Fibroblast of lung (primary cell): ENCODE measurements at regions not wholly inside any gene's neighbourhood (a gene's known extent, or its start where the extent isn't known, plus 50 kb on each side); places are given as distances from the start of the nearest gene placed in this dataset.

Source experiments
- DNase-seq, 2 donors: peaks; one replicate each; pipeline versions ENCODE4 v3.0.0 to v3.0.0-alpha.2; 2010; ENCODE audit warnings: low read depth in 2 of 2
- H2AFZ ChIP-seq: 2 replicates; pipeline ENCODE4 v1.5.1; 2012; ENCODE audit warnings: low read length, control low read depth, inconsistent platforms
- H3K27ac ChIP-seq: 2 replicates; pipeline ENCODE4 v1.5.1; 2011; ENCODE audit warnings: low read length, control low read depth; ENCODE audit not compliant: insufficient read depth
- H3K27me3 ChIP-seq: 2 replicates; pipeline ENCODE4 v1.5.1; 2011; ENCODE audit warnings: mild to moderate bottlenecking, low read length; ENCODE audit not compliant: control insufficient read depth, insufficient read depth
- H3K36me3 ChIP-seq: 2 replicates; pipeline ENCODE4 v1.5.1; 2011; ENCODE audit warnings: low read length; ENCODE audit not compliant: control insufficient read depth, insufficient read depth
- H3K4me1 ChIP-seq: 2 replicates; pipeline ENCODE4 v1.5.1; 2011; ENCODE audit warnings: low read length; ENCODE audit not compliant: control insufficient read depth, insufficient read depth; ENCODE audit errors: extremely low read depth
- H3K4me2 ChIP-seq: 2 replicates; pipeline ENCODE4 v1.5.1; 2011; ENCODE audit warnings: low read length, control low read depth; ENCODE audit not compliant: insufficient read depth; ENCODE audit errors: extremely low read depth
- H3K4me3 ChIP-seq, 4 experiments: fragments of 200-600 bp in 1 of 4; sonication (generic) in 1 of 4; replicated peaks in 1 of 4; 2 replicates each; pipeline ENCODE4 v1.5.1; 2011 to 2016; ENCODE audit warnings: low read length in 4 of 4, low read depth in 3 of 4, mild to moderate bottlenecking in 3 of 4, control low read depth in 2 of 4, inconsistent platforms in 1 of 4, mixed read lengths in 1 of 4; ENCODE audit not compliant: insufficient read depth in 1 of 4; ENCODE audit errors: control extremely low read depth in 1 of 4
- H3K79me2 ChIP-seq: 2 replicates; pipeline ENCODE4 v1.5.1; 2012; ENCODE audit warnings: mild to moderate bottlenecking, low read length, inconsistent platforms; ENCODE audit not compliant: control insufficient read depth, insufficient read depth
- H3K9ac ChIP-seq: 2 replicates; pipeline ENCODE4 v1.5.1; 2011; ENCODE audit warnings: mild to moderate bottlenecking, low read length, control low read depth; ENCODE audit not compliant: insufficient read depth
- H3K9me3 ChIP-seq: 2 replicates; pipeline ENCODE4 v1.5.1; 2012; ENCODE audit warnings: low read depth, low read length; ENCODE audit not compliant: control insufficient read depth, insufficient read depth
- H4K20me1 ChIP-seq: 2 replicates; pipeline ENCODE4 v1.5.1; 2011; ENCODE audit warnings: low read length; ENCODE audit not compliant: control insufficient read depth, insufficient read depth; ENCODE audit errors: extremely low read depth
- EZH2 ChIP-seq: IDR thresholded peaks from 2 replicates; pipeline ENCODE4 v1.5.1; 2012; ENCODE audit warnings: low read length, control low read depth, mild to moderate bottlenecking; ENCODE audit errors: missing control alignments
- TF ChIP-seq, protein P1 (sequence below), 2 donors: IDR thresholded peaks in 1 of 2; conservative IDR thresholded peaks in 1 of 2; 1 replicate in 1 of 2; 2 replicates in 1 of 2; pipeline ENCODE4 v1.5.1; 2011 to 2012; ENCODE audit warnings: low read length in 2 of 2, control low read depth in 1 of 2, inconsistent platforms in 1 of 2, low read depth in 1 of 2, mild to moderate bottlenecking in 1 of 2

DNA sequence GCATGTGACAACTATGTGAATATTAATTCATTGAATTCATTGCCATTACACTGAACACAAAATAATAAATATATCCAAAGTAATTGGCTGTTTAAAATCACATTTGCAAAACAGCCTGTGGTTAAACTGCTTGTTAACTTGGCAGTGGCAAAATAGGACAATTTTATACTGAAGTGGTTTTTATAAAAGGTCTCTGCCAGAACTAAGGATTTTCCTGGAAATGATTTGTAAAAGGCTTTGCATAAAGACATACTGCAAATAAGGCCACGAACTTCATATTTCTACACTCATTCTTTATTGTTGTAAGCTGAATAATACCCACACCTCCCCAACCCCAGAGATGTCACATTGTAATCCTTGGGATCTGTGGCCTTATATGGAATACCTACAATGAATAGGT is 370.3 kb upstream of the RGMB start:
- no peak overlapping the region for H3K4me2 ChIP-seq
- no peaks in the 10 kb centered on the region for H3K9me3 ChIP-seq
- peaks cover 2% of the 10 kb centered on the region for H3K4me1 ChIP-seq
- DNase-seq, result peak in 1 of 2 donors; percentile 13
- no peak overlapping the region for H3K4me3 ChIP-seq
- H3K79me2 ChIP-seq, result no peaks in the 10 kb centered on the region
- no peak overlapping the region for H2AFZ ChIP-seq
- no peak overlapping the region for H3K9ac ChIP-seq
- H3K27me3 ChIP-seq, result no peaks in the 10 kb centered on the region
- no peak overlapping the region for H3K27ac ChIP-seq
- TF ChIP-seq, protein P1, sequence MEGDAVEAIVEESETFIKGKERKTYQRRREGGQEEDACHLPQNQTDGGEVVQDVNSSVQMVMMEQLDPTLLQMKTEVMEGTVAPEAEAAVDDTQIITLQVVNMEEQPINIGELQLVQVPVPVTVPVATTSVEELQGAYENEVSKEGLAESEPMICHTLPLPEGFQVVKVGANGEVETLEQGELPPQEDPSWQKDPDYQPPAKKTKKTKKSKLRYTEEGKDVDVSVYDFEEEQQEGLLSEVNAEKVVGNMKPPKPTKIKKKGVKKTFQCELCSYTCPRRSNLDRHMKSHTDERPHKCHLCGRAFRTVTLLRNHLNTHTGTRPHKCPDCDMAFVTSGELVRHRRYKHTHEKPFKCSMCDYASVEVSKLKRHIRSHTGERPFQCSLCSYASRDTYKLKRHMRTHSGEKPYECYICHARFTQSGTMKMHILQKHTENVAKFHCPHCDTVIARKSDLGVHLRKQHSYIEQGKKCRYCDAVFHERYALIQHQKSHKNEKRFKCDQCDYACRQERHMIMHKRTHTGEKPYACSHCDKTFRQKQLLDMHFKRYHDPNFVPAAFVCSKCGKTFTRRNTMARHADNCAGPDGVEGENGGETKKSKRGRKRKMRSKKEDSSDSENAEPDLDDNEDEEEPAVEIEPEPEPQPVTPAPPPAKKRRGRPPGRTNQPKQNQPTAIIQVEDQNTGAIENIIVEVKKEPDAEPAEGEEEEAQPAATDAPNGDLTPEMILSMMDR (conservative IDR thresholded peaks at IDR 0.05 in 1 of 2, IDR thresholded peaks at IDR 0.05 in 1 of 2; ENCODE audit: low read depth in 1 of 2, low read length in 2 of 2), result no peak
- no peak for TF ChIP-seq EZH2
- H3K36me3 ChIP-seq, result no peaks in the 10 kb centered on the region
- no peaks in the 10 kb centered on the region for H4K20me1 ChIP-seq

DNA sequence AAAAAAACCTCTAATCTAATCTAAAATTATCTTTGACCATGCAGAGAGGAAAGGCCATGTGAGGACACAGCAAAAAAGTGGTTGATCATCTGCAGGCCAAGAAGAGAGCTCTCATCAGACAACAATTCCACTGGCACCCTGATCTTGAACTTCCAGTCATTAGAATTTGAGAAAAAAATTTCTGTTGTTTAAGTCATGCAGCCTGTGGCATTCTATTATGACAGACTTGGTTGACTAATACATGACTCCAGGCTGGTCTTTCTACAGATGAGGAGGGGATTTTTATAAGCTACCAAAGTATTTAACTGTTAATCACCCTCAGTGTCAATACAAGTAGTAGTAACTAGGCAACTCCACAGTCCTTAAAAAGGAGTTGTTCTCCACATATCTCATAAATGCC is 358.5 kb upstream of the RGMB start:
- no peak overlapping the region for H3K4me2 ChIP-seq
- H3K4me3 ChIP-seq, result no peak overlapping the region
- TF ChIP-seq EZH2, result no peak
- TF ChIP-seq, protein P1 (conservative IDR thresholded peaks at IDR 0.05 in 1 of 2, IDR thresholded peaks at IDR 0.05 in 1 of 2; ENCODE audit: low read depth in 1 of 2, low read length in 2 of 2), result no peak
- no peak overlapping the region for H2AFZ ChIP-seq
- H4K20me1 ChIP-seq, result no peaks in the 10 kb centered on the region
- no peak overlapping the region for H3K9ac ChIP-seq
- H3K9me3 ChIP-seq, result no peaks in the 10 kb centered on the region
- no peaks in the 10 kb centered on the region for H3K27me3 ChIP-seq
- peaks cover 12% of the 10 kb centered on the region for H3K4me1 ChIP-seq
- H3K27ac ChIP-seq, result peak overlapping the region; percentile 89
- no peaks in the 10 kb centered on the region for H3K36me3 ChIP-seq
- peak; percentile 68 to 98 for DNase-seq
- H3K79me2 ChIP-seq, result no peaks in the 10 kb centered on the region

DNA sequence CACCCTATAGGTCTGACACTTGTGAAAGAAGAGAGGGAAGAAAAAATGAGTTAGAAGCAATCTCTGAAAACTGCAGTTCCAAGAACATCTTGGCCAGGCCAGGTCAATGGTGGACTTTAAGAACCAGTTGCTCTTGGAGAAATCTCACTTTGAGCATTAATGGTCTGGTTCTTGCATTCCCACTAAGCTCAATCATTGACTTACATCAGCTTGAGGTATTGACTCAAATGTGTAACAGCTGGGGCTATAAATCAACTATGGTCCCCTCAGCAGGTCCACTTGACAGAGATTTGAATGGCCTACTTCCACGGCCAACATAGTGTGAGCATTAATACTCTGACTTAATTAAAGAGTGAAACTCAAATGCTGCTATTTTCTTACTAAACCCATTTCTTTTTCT is 357.8 kb upstream of the RGMB start:
- peaks cover 12% of the 10 kb centered on the region for H3K4me1 ChIP-seq
- no peak overlapping the region for H3K4me2 ChIP-seq
- H3K9ac ChIP-seq, result no peak overlapping the region
- no peaks in the 10 kb centered on the region for H3K27me3 ChIP-seq
- no peaks in the 10 kb centered on the region for H3K9me3 ChIP-seq
- H3K79me2 ChIP-seq, result no peaks in the 10 kb centered on the region
- H3K4me3 ChIP-seq, result no peak overlapping the region
- H2AFZ ChIP-seq, result no peak overlapping the region
- no peaks in the 10 kb centered on the region for H3K36me3 ChIP-seq
- peak in 1 of 2 donors; percentile 62 for DNase-seq
- peak overlapping the region; percentile 89 for H3K27ac ChIP-seq
- TF ChIP-seq EZH2, result no peak
- TF ChIP-seq, protein P1 (conservative IDR thresholded peaks at IDR 0.05 in 1 of 2, IDR thresholded peaks at IDR 0.05 in 1 of 2; ENCODE audit: low read depth in 1 of 2, low read length in 2 of 2), result no peak
- H4K20me1 ChIP-seq, result no peaks in the 10 kb centered on the region
